ENCODE measurements at regions not wholly inside any gene's neighbourhood (a gene's known extent, or its start where the extent isn't known, plus 50 kb on each side); places are given as distances from the start of the nearest gene placed in this dataset.

GRCh38 chr9:88197781-88198340 is 59.6 kb upstream of the SPATA31C2 start:
- Histone ChIP-seq H3K27me3 (ENCODE audit: insufficient read depth, low read length) (no peaks in the 10 kb centered on the region), H3K4me3 (replicated peaks in 1 of 2; ENCODE audit: low read depth in 1 of 2, low read length in 2 of 2) (no peak overlapping the region), H4K20me1 (ENCODE audit: insufficient read depth) (no peaks in the 10 kb centered on the region), H3K4me2 (ENCODE audit: low read length) (peak overlapping the region; percentile 33), H3K36me3 (ENCODE audit: control insufficient read depth in 1 of 2, insufficient read depth in 2 of 2, low read length in 2 of 2) (no peaks in the 10 kb centered on the region), H3K4me1 (ENCODE audit: control insufficient read depth in 1 of 2, insufficient read depth in 2 of 2, low read length in 2 of 2) (peaks cover 8 to 13% of the 10 kb centered on the region in 2 experiments; a peak in 2 of 4 replicates), H3K9me2 (ENCODE audit: insufficient read depth) (no peaks in the 10 kb centered on the region), H2AFZ (ENCODE audit: low read depth, low read length, poor library complexity, severe bottlenecking) (peak overlapping the region; percentile 72), H3K27ac (ENCODE audit: low read depth, low read length) (no peak overlapping the region), H3K79me2 (ENCODE audit: insufficient read depth, low read length) (no peaks in the 10 kb centered on the region), H3K9ac (ENCODE audit: low read length) (no peak overlapping the region), H3K9me3 (ENCODE audit: control insufficient read depth in 1 of 2, insufficient read depth in 1 of 2, low read depth in 1 of 2, low read length in 2 of 2) (no peaks in the 10 kb centered on the region)
- intact Hi-C loops (cut with micrococcal nuclease): no loop called here
- POLR2A ChIA-PET: no interaction called here
- ATAC-seq (peak; percentile 27; the same call in 1 of the 2 replicates), DNase-seq (ENCODE audit: low read depth, low spot score) (no peak)
- CTCF ChIA-PET: no interaction called here
- RAD21 ChIA-PET (ENCODE audit: low non-redundant PET in 1 of 2, low total read pairs in 2 of 2, uncharacterized antibody in 2 of 2, unreplicated experiment in 2 of 2): no interaction called here
- BruUV-seq (replicated peaks): no TSS peak
- no peak for TF ChIP-seq SIN3A (IDR thresholded peaks at IDR 0.05; ENCODE audit: low read depth)
- TF ChIP-seq EZH2phosphoT487 (IDR thresholded peaks at IDR 0.05; ENCODE audit: borderline replicate concordance): no peak
- no peak for TF ChIP-seq RAD21 (IDR thresholded peaks at IDR 0.05; ENCODE audit: low read depth)
- TF ChIP-seq YY1 (IDR thresholded peaks at IDR 0.05; ENCODE audit: extremely low read depth, insufficient replicate concordance, low read depth, low read length): no peak
- TF ChIP-seq SRF (IDR thresholded peaks at IDR 0.05; ENCODE audit: low read depth): no peak
- no peak for TF ChIP-seq TCF7L2 (IDR thresholded peaks at IDR 0.05; ENCODE audit: borderline replicate concordance, extremely low read depth, insufficient read depth, insufficient read length)
- no peak for TF ChIP-seq POLR2A (IDR thresholded peaks at IDR 0.05; ENCODE audit: borderline replicate concordance, extremely low read depth, insufficient read depth, insufficient read length)
- no peak for TF ChIP-seq JUND (IDR thresholded peaks at IDR 0.05)
- TF ChIP-seq MAX (IDR thresholded peaks at IDR 0.05): no peak
- TF ChIP-seq ZNF274 (IDR thresholded peaks at IDR 0.05; ENCODE audit: low read depth, low read length): no peak
- TF ChIP-seq POLR2AphosphoS5 (IDR thresholded peaks at IDR 0.05; ENCODE audit: low read depth, low read length): no peak
- no peak for TF ChIP-seq REST (IDR thresholded peaks at IDR 0.05; ENCODE audit: low read depth)
- TF ChIP-seq EGR1 (IDR thresholded peaks at IDR 0.05; ENCODE audit: low read depth): no peak
- no peak for TF ChIP-seq ZFX (IDR thresholded peaks at IDR 0.05)
- TF ChIP-seq SP1 (IDR thresholded peaks at IDR 0.05; ENCODE audit: low read depth): no peak
- TF ChIP-seq CBX3 (IDR thresholded peaks at IDR 0.05; ENCODE audit: low read depth): no peak
- no peak for TF ChIP-seq CEBPB (IDR thresholded peaks at IDR 0.05; ENCODE audit: low read depth)
- TF ChIP-seq FOSL1 (IDR thresholded peaks at IDR 0.05; ENCODE audit: low read depth): no peak
- TF ChIP-seq EZH2 (IDR thresholded peaks at IDR 0.05): no peak
- no peak for TF ChIP-seq CTCF (IDR thresholded peaks at IDR 0.05 in 2 of 3, conservative IDR thresholded peaks at IDR 0.05 in 1 of 3; ENCODE audit: borderline replicate concordance in 1 of 3, insufficient read depth in 1 of 3, low read depth in 2 of 3, low read length in 2 of 3)
